GM21576 (cell line): ENCODE measurements at regions not wholly inside any gene's neighbourhood (a gene's known extent, or its start where the extent isn't known, plus 50 kb on each side); places are given as distances from the start of the nearest gene placed in this dataset.
"Not testable (repeated sequence)": the region's sequence is repeated elsewhere in the genome, so short reads cannot be mapped to it uniquely, and the experiment has no call there.

Source experiments
- ATAC-seq: cut with Tn5 transposase; IDR thresholded peaks from one replicate; pipeline ENCODE4 v1.9.1; 2021; ENCODE audit warnings: mild to moderate bottlenecking, moderate library complexity; ENCODE audit not compliant: unreplicated experiment

- no peak for ATAC-seq
Observed at GRCh38 chr7:68205826-68206225, 1209.2 kb downstream of the TYW1 start.

GRCh38 chr7:68206946-68207485 lies 1210.4 kb downstream of the TYW1 start:
- ATAC-seq: no peak

- ATAC-seq: no peak
Observed at GRCh38 chr7:68207676-68208075, 1211.0 kb downstream of the TYW1 start.

GRCh38 chr7:68209486-68209885 lies 1212.9 kb downstream of the TYW1 start:
- no peak for ATAC-seq

- no peak for ATAC-seq
Observed at GRCh38 chr7:68213838-68214237, 1217.2 kb downstream of the TYW1 start.

- ATAC-seq: no peak
Observed at GRCh38 chr7:68216051-68216450, 1219.4 kb downstream of the TYW1 start.

- no peak for ATAC-seq
Observed at GRCh38 chr7:68217426-68217825, 1220.8 kb downstream of the TYW1 start.

GRCh38 chr7:68218461-68218860 lies 1221.8 kb downstream of the TYW1 start:
- ATAC-seq: no peak

GRCh38 chr7:68222311-68222710 lies 1225.7 kb downstream of the TYW1 start:
- no peak for ATAC-seq

- no peak for ATAC-seq
Observed at GRCh38 chr7:68224041-68224741, 1227.6 kb downstream of the TYW1 start.

GRCh38 chr7:68231011-68231410 lies 1234.4 kb downstream of the TYW1 start:
- not testable (repeated sequence) for ATAC-seq

- ATAC-seq: no peak
Observed at GRCh38 chr7:68235937-68236336, 1239.3 kb downstream of the TYW1 start.

GRCh38 chr7:68238204-68238805 lies 1241.7 kb downstream of the TYW1 start:
- no peak for ATAC-seq

- ATAC-seq: no peak
Observed at GRCh38 chr7:68243128-68243527, 1246.5 kb downstream of the TYW1 start.

- ATAC-seq: no peak
Observed at GRCh38 chr7:68244389-68244788, 1247.8 kb downstream of the TYW1 start.

GRCh38 chr7:68245688-68246087 lies 1249.1 kb downstream of the TYW1 start:
- no peak for ATAC-seq

GRCh38 chr7:68246189-68246633 lies 1249.6 kb downstream of the TYW1 start:
- ATAC-seq: no peak

- no peak for ATAC-seq
Observed at GRCh38 chr7:68247126-68247525, 1250.5 kb downstream of the TYW1 start.

- ATAC-seq: no peak
Observed at GRCh38 chr7:68247571-68247970, 1250.9 kb downstream of the TYW1 start.

GRCh38 chr7:68248973-68249372 lies 1252.3 kb downstream of the TYW1 start:
- ATAC-seq: no peak

- ATAC-seq: no peak
Observed at GRCh38 chr7:68249611-68250010, 1253.0 kb downstream of the TYW1 start.

GRCh38 chr7:68250143-68250542 lies 1253.5 kb downstream of the TYW1 start:
- no peak for ATAC-seq
